BLaER1 treated with 17β-estradiol and CSF1 and Interleukin-3, amounts not matched to agents 10 nM and 100 nM (cell line): ENCODE measurements at regions not wholly inside any gene's neighbourhood (a gene's known extent, or its start where the extent isn't known, plus 50 kb on each side); places are given as distances from the start of the nearest gene placed in this dataset.

Source experiments
- H3K27ac ChIP-seq, 11 experiments: shearing (Covaris generic); formaldehyde crosslinking; 2 replicates each; pipeline ENCODE4 v1.8.1; 2022
- H3K27me3 ChIP-seq, 11 experiments: shearing (Covaris generic); formaldehyde crosslinking; 2 replicates each; pipeline ENCODE4 v1.8.1; 2022
- H3K36me3 ChIP-seq, 11 experiments: shearing (Covaris generic); formaldehyde crosslinking; 2 replicates each; pipeline ENCODE4 v1.8.1; 2022
- H3K4me1 ChIP-seq, 10 experiments: shearing (Covaris generic); formaldehyde crosslinking; 2 replicates each; pipeline ENCODE4 v1.8.1; 2022
- H3K4me2 ChIP-seq, 11 experiments: shearing (Covaris generic); formaldehyde crosslinking; 2 replicates each; pipeline ENCODE4 v1.8.1; 2022
- H3K4me3 ChIP-seq, 10 experiments: shearing (Covaris generic); formaldehyde crosslinking; 2 replicates each; pipeline ENCODE4 v1.8.1; 2022
- H3K9ac ChIP-seq, 11 experiments: shearing (Covaris generic); formaldehyde crosslinking; 2 replicates each; pipeline ENCODE4 v1.8.1; 2022
- H3K9me3 ChIP-seq, 11 experiments: shearing (Covaris generic); formaldehyde crosslinking; replicated peaks in 1 of 11; 2 replicates each; pipeline ENCODE4 v1.8.1; 2022
- H4K20me1 ChIP-seq, 11 experiments: shearing (Covaris generic); formaldehyde crosslinking; 2 replicates each; pipeline ENCODE4 v1.8.1; 2022
- Cebpa-rat ChIP-seq, 11 experiments: shearing (Covaris generic); IDR thresholded peaks; 2 replicates each; pipeline ENCODE4 v1.8.1; 2022

- no peak for TF ChIP-seq Cebpa-rat (IDR thresholded peaks at IDR 0.05)
- H4K20me1 ChIP-seq: no peaks in the 10 kb centered on the region; a peak in 1 of 22 replicates
- H3K36me3 ChIP-seq: no peaks in the 10 kb centered on the region
- H3K9me3 ChIP-seq: 0 out of 22 replicates have a peak, but pooled peaks cover 0 to 3% (median 0%) of the 10 kb centered on the region in 11 experiments
- peaks cover 3 to 25% (median 19%) of the 10 kb centered on the region in 10 experiments; a peak in 19 of 20 replicates for H3K4me1 ChIP-seq
- no peak overlapping the region for H3K9ac ChIP-seq
- no peak overlapping the region for H3K4me2 ChIP-seq
- no peaks in the 10 kb centered on the region for H3K27me3 ChIP-seq
- no peak overlapping the region for H3K4me3 ChIP-seq
- H3K27ac ChIP-seq: no peak overlapping the region
Observed at GRCh38 chr17:74053712-74054078, 149.8 kb upstream of the RPL38 start.

- Histone ChIP-seq H3K4me2 (no peak overlapping the region), H3K36me3 (no peaks in the 10 kb centered on the region), H3K9me3 (0 out of 22 replicates have a peak, but pooled peaks cover 0 to 3% (median 0%) of the 10 kb centered on the region in 11 experiments), H3K4me1 (peaks cover 0 to 20% (median 14%) of the 10 kb centered on the region in 10 experiments; a peak in 16 of 20 replicates), H3K27me3 (no peaks in the 10 kb centered on the region), H4K20me1 (no peaks in the 10 kb centered on the region; a peak in 1 of 22 replicates), H3K4me3 (no peak overlapping the region), H3K9ac (no peak overlapping the region), H3K27ac (no peak overlapping the region)
- no peak for TF ChIP-seq Cebpa-rat (IDR thresholded peaks at IDR 0.05)
Observed at GRCh38 chr17:74054249-74054648, 149.2 kb upstream of the RPL38 start.

- H4K20me1 ChIP-seq: no peaks in the 10 kb centered on the region; a peak in 1 of 22 replicates
- no peak overlapping the region for H3K27ac ChIP-seq
- H3K36me3 ChIP-seq: no peaks in the 10 kb centered on the region
- H3K4me2 ChIP-seq: peak overlapping the region in 5 of 11 experiments; percentile 10 to 30 (median 25); a peak in 4 of 22 replicates
- peaks cover 0 to 10% (median 2%) of the 10 kb centered on the region in 10 experiments; a peak in 5 of 20 replicates for H3K4me1 ChIP-seq
- no peaks in the 10 kb centered on the region for H3K27me3 ChIP-seq
- H3K4me3 ChIP-seq: no peak overlapping the region
- no peak overlapping the region for H3K9ac ChIP-seq
- no peak for TF ChIP-seq Cebpa-rat (IDR thresholded peaks at IDR 0.05)
- 0 out of 22 replicates have a peak, but pooled peaks cover 0 to 3% (median 0%) of the 10 kb centered on the region in 11 experiments for H3K9me3 ChIP-seq
Observed at GRCh38 chr17:74055508-74056160, 147.8 kb upstream of the RPL38 start.

GRCh38 chr17:74059479-74060240 lies 143.8 kb upstream of the RPL38 start:
- H4K20me1 ChIP-seq: no peaks in the 10 kb centered on the region; a peak in 1 of 22 replicates
- no peak for TF ChIP-seq Cebpa-rat (IDR thresholded peaks at IDR 0.05)
- no peak overlapping the region for H3K4me2 ChIP-seq
- peaks cover 0 to 7% (median 0%) of the 10 kb centered on the region in 10 experiments; a peak in 3 of 20 replicates for H3K4me1 ChIP-seq
- H3K27me3 ChIP-seq: no peaks in the 10 kb centered on the region
- H3K9ac ChIP-seq: no peak overlapping the region
- 0 out of 22 replicates have a peak, but pooled peaks cover 0 to 3% (median 0%) of the 10 kb centered on the region in 11 experiments for H3K9me3 ChIP-seq
- H3K36me3 ChIP-seq: no peaks in the 10 kb centered on the region
- no peak overlapping the region for H3K4me3 ChIP-seq
- H3K27ac ChIP-seq: no peak overlapping the region

GRCh38 chr17:74061758-74062157 lies 141.7 kb upstream of the RPL38 start:
- H3K4me3 ChIP-seq: no peak overlapping the region
- H3K36me3 ChIP-seq: no peaks in the 10 kb centered on the region

DNA sequence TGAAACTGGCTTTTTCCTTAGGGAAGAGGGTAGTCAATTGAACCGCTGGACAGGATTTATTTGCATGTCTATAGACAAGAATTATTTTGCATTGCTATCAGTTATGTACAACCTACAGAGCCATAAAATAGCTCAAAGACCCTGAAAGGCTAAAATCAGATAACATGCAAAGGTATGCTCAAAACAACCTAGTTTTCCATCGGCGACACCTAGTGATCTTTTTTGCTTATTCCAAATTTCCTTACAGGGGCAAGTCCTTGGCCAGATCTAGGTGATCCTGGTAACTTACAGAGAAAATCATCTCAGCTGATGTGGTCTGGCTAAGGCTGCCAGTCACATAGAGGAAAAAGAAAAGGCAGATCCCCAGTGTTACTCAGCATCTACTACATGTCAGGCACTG lies 141.2 kb upstream of the RPL38 start:
- Histone ChIP-seq H3K4me2 (no peak overlapping the region), H3K4me3 (no peak overlapping the region), H3K27me3 (no peaks in the 10 kb centered on the region), H3K36me3 (no peaks in the 10 kb centered on the region), H3K9ac (no peak overlapping the region), H3K4me1 (no peaks in the 10 kb centered on the region), H3K9me3 (no peaks in the 10 kb centered on the region), H4K20me1 (no peaks in the 10 kb centered on the region; a peak in 1 of 22 replicates), H3K27ac (no peak overlapping the region)
- no peak for TF ChIP-seq Cebpa-rat (IDR thresholded peaks at IDR 0.05)

More at GRCh38 chr17:74061758-74062157, 141.7 kb upstream of the RPL38 start:
- H3K4me1 ChIP-seq: no peaks in the 10 kb centered on the region
- H4K20me1 ChIP-seq: no peaks in the 10 kb centered on the region; a peak in 1 of 22 replicates
- no peak for TF ChIP-seq Cebpa-rat (IDR thresholded peaks at IDR 0.05)
- no peaks in the 10 kb centered on the region for H3K27me3 ChIP-seq
- no peaks in the 10 kb centered on the region for H3K9me3 ChIP-seq
- no peak overlapping the region for H3K27ac ChIP-seq
- no peak overlapping the region for H3K9ac ChIP-seq
- H3K4me2 ChIP-seq: no peak overlapping the region

GRCh38 chr17:74063439-74063838 lies 140.0 kb upstream of the RPL38 start:
- Histone ChIP-seq H3K27ac (no peak overlapping the region), H4K20me1 (no peaks in the 10 kb centered on the region; a peak in 1 of 22 replicates), H3K4me3 (no peak overlapping the region), H3K9ac (no peak overlapping the region), H3K4me2 (no peak overlapping the region), H3K27me3 (no peaks in the 10 kb centered on the region), H3K36me3 (no peaks in the 10 kb centered on the region), H3K4me1 (no peaks in the 10 kb centered on the region), H3K9me3 (no peaks in the 10 kb centered on the region)
- TF ChIP-seq Cebpa-rat (IDR thresholded peaks at IDR 0.05): no peak

GRCh38 chr17:74070374-74070773 lies 133.1 kb upstream of the RPL38 start:
- peaks cover 25 to 36% (median 33%) of the 10 kb centered on the region in 11 experiments for H3K9me3 ChIP-seq
- H3K27me3 ChIP-seq: no peaks in the 10 kb centered on the region
- TF ChIP-seq Cebpa-rat (IDR thresholded peaks at IDR 0.05): no peak
- H3K4me1 ChIP-seq: no peaks in the 10 kb centered on the region
- H3K9ac ChIP-seq: no peak overlapping the region
- H3K4me3 ChIP-seq: no peak overlapping the region
- no peak overlapping the region for H3K27ac ChIP-seq
- H3K4me2 ChIP-seq: no peak overlapping the region
- no peaks in the 10 kb centered on the region for H3K36me3 ChIP-seq
- H4K20me1 ChIP-seq: no peaks in the 10 kb centered on the region

- Histone ChIP-seq H4K20me1 (no peaks in the 10 kb centered on the region), H3K4me2 (no peak overlapping the region), H3K9me3 (peaks cover 32 to 43% (median 40%) of the 10 kb centered on the region in 11 experiments), H3K27ac (no peak overlapping the region), H3K9ac (no peak overlapping the region), H3K27me3 (no peaks in the 10 kb centered on the region), H3K4me3 (no peak overlapping the region), H3K36me3 (no peaks in the 10 kb centered on the region), H3K4me1 (no peaks in the 10 kb centered on the region)
- TF ChIP-seq Cebpa-rat (IDR thresholded peaks at IDR 0.05): no peak
Observed at GRCh38 chr17:74070998-74071679, 132.3 kb upstream of the RPL38 start.
